IgD-negative memory B cell (primary cell): ENCODE measurements at regions not wholly inside any gene's neighbourhood (a gene's known extent, or its start where the extent isn't known, plus 50 kb on each side); places are given as distances from the start of the nearest gene placed in this dataset.
"Not testable (repeated sequence)": the region's sequence is repeated elsewhere in the genome, so short reads cannot be mapped to it uniquely, and the experiment has no call there.

Source experiments
- H3K27ac Mint-ChIP-seq, 3 donors: one replicate each; pipeline ENCODE4 v1.8.0; 2020 to 2022; ENCODE audit warnings: mild to moderate bottlenecking in 3 of 3, mixed read lengths in 3 of 3, moderate library complexity in 1 of 3
- H3K27me3 Mint-ChIP-seq: one replicate; pipeline ENCODE4 v1.8.0; 2021; ENCODE audit warnings: mixed read lengths
- H3K36me3 Mint-ChIP-seq: one replicate; pipeline ENCODE4 v1.8.0; 2020; ENCODE audit warnings: mild to moderate bottlenecking, mixed read lengths
- H3K4me1 Mint-ChIP-seq, 3 donors: one replicate each; pipeline ENCODE4 v1.8.0; 2020 to 2022; ENCODE audit warnings: mixed read lengths in 3 of 3, mild to moderate bottlenecking in 1 of 3
- H3K4me3 Mint-ChIP-seq, 4 donors: one replicate each; pipeline ENCODE4 v1.8.0; 2020 to 2022; ENCODE audit warnings: mild to moderate bottlenecking in 4 of 4, mixed read lengths in 4 of 4, moderate library complexity in 3 of 4
- H3K9me3 Mint-ChIP-seq, 3 donors: one replicate each; pipeline ENCODE4 v1.8.0; 2020 to 2021; ENCODE audit warnings: mixed read lengths in 3 of 3, mild to moderate bottlenecking in 1 of 3

DNA sequence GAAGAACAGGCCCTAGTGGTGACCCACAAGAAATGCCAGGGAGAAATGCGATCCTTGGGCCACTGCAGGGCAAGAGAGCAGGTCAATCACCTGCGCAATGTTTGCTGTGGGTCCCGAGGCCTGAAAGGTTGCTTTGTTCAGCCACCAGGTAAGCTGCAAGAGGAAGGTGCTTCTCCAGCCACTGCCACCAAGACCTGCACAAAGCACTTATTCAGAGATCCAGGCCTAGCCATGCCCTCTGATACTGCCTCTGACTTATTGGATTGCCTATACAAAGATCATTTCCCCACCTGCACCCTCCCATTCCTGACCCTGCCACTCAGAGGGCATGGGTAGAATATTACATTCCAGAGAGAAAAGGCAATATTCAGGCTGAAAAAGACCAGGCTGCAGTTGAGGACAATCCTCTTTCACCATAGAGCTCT, 349.4 kb upstream of the NFIA start:
- Mint-ChIP-seq H3K27ac (no peak overlapping the region), H3K27me3 (peaks cover under 1% of the 10 kb centered on the region), H3K4me1 (no peaks in the 10 kb centered on the region), H3K4me3 (no peak overlapping the region), H3K36me3 (no peaks in the 10 kb centered on the region), H3K9me3 (peaks cover 0 to 2% (median 2%) of the 10 kb centered on the region in 3 donors)

DNA sequence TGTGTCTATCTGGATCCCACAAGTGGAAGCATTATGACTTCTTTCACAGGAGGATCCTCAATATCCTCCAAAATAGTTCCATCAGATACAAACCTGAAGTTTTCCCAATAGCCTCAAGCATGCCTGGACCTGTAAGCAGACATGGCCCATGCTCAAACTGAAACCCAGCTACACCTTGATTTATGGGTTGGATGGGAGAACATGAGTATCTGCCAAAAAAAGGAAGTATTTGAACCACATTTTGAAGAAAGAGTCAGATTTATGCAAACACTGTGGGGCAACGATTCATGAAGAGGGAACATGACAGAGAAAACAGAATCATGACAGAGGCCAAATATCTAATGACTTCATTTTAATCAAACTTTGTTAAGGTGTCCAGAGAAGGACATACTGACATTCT, 351.0 kb upstream of the NFIA start:
- Mint-ChIP-seq H3K27me3 (no peaks in the 10 kb centered on the region), H3K36me3 (no peaks in the 10 kb centered on the region), H3K9me3 (peaks cover 0 to 2% (median 2%) of the 10 kb centered on the region in 3 donors), H3K4me1 (no peaks in the 10 kb centered on the region), H3K27ac (no peak overlapping the region), H3K4me3 (no peak overlapping the region)

- H3K27ac Mint-ChIP-seq, result no peak overlapping the region
- H3K4me1 Mint-ChIP-seq, result no peaks in the 10 kb centered on the region
- H3K9me3 Mint-ChIP-seq, result peaks cover 0 to 4% (median 3%) of the 10 kb centered on the region in 3 donors
- H3K36me3 Mint-ChIP-seq, result no peaks in the 10 kb centered on the region
- no peak overlapping the region for H3K4me3 Mint-ChIP-seq
- H3K27me3 Mint-ChIP-seq, result no peaks in the 10 kb centered on the region
These were observed 354.8 kb upstream of the NFIA start for GRCh38 chr1:60727552-60727951.

- Mint-ChIP-seq H3K27ac (no peak overlapping the region), H3K36me3 (no peaks in the 10 kb centered on the region), H3K27me3 (no peaks in the 10 kb centered on the region), H3K9me3 (peaks cover 0 to 10% (median 2%) of the 10 kb centered on the region in 3 donors), H3K4me1 (no peaks in the 10 kb centered on the region), H3K4me3 (no peak overlapping the region)
These were observed 365.9 kb upstream of the NFIA start for GRCh38 chr1:60716472-60716871.

- Mint-ChIP-seq H3K27ac (no peak overlapping the region), H3K4me1 (no peaks in the 10 kb centered on the region), H3K36me3 (no peaks in the 10 kb centered on the region), H3K4me3 (no peak overlapping the region), H3K9me3 (peaks cover 0 to 14% (median 2%) of the 10 kb centered on the region in 3 donors), H3K27me3 (no peaks in the 10 kb centered on the region)
These were observed 366.4 kb upstream of the NFIA start for GRCh38 chr1:60715970-60716369.

DNA sequence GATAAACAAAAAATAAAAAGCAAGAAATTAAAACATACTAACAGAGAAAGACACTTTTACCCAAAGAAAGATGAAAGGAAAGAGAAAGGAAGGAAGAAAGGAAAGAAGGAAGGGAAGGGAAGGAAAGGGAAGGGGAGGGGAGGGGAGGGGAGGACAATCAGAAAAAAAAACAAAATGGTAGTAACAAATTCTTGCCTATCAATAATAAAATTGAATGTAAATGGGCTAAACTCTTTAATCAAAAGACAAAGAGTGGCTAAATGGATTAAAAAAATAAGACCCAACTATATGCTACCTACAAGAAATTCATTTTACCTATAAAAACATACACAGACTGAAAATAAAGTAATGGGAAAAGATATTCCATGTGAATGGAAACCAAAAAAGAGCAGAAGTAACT, 372.9 kb upstream of the NFIA start:
- H3K36me3 Mint-ChIP-seq, result no peaks in the 10 kb centered on the region
- peaks cover 0 to 22% (median 8%) of the 10 kb centered on the region in 3 donors for H3K9me3 Mint-ChIP-seq
- H3K4me3 Mint-ChIP-seq, result no peak overlapping the region
- no peaks in the 10 kb centered on the region for H3K27me3 Mint-ChIP-seq
- no peak overlapping the region for H3K27ac Mint-ChIP-seq
- H3K4me1 Mint-ChIP-seq, result no peaks in the 10 kb centered on the region

- H3K27ac Mint-ChIP-seq, result no peak overlapping the region
- no peak overlapping the region for H3K4me3 Mint-ChIP-seq
- H3K27me3 Mint-ChIP-seq, result no peaks in the 10 kb centered on the region
- H3K36me3 Mint-ChIP-seq, result peaks cover 1% of the 10 kb centered on the region
- peaks cover 0 to 10% (median 5%) of the 10 kb centered on the region in 3 donors for H3K9me3 Mint-ChIP-seq
- no peaks in the 10 kb centered on the region for H3K4me1 Mint-ChIP-seq
These were observed 377.3 kb upstream of the NFIA start for GRCh38 chr1:60705026-60705425.

DNA sequence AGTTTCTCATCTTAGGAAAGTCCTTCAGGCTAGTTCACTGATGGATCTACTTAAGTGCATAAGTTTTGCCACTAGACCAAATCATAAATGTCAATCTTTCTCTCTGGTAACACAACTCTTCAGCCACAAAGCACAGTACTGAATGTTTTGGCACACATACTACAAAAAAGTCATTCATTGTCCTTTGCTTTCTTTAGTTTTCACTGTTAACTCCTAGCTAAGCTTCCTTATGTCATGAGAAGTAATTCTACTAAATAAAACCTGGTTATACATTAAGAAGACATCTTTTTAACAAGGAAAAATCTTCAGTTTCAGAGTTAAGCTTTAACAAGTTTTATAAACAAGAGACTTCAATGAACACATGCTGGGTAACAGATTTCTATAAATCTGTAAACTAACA, 379.2 kb upstream of the NFIA start:
- peaks cover 0 to 10% (median 5%) of the 10 kb centered on the region in 3 donors for H3K9me3 Mint-ChIP-seq

DNA sequence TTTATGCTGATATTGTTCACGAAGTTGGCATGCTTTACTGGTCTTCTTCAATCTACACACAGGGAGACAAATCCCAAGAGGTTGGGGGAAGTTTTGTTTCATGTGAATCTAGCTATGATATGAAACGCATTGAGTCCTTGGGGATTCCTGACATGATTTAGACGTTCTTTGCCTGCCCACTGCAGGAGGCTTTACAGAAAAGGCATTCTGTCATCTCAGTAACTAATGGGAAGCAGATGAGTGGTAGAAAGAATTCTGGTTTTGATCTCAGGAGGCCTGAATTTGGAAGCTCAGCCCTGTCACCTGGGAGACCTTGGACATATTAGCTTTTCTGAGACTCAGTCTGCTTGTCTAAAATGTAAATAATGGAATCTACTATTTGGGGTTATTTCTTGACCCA, 383.0 kb upstream of the NFIA start:
- H3K4me3 Mint-ChIP-seq, result no peak overlapping the region
- H3K27me3 Mint-ChIP-seq, result no peaks in the 10 kb centered on the region
- H3K36me3 Mint-ChIP-seq, result peaks cover 1% of the 10 kb centered on the region
- H3K4me1 Mint-ChIP-seq, result peaks cover 0 to 2% (median 0%) of the 10 kb centered on the region in 3 donors
- peaks cover 0 to 5% (median 4%) of the 10 kb centered on the region in 3 donors for H3K9me3 Mint-ChIP-seq
- H3K27ac Mint-ChIP-seq, result no peak overlapping the region

More for the DNA sequence above, 379.2 kb upstream of the NFIA start:
- no peak overlapping the region for H3K27ac Mint-ChIP-seq
- H3K4me1 Mint-ChIP-seq, result no peaks in the 10 kb centered on the region
- peaks cover 1% of the 10 kb centered on the region for H3K36me3 Mint-ChIP-seq
- no peak overlapping the region for H3K4me3 Mint-ChIP-seq
- H3K27me3 Mint-ChIP-seq, result no peaks in the 10 kb centered on the region

- Mint-ChIP-seq H3K27me3 (no peaks in the 10 kb centered on the region), H3K4me3 (no peak overlapping the region), H3K27ac (no peak overlapping the region), H3K4me1 (peaks cover 0 to 2% (median 0%) of the 10 kb centered on the region in 3 donors), H3K9me3 (peaks cover 0 to 8% (median 4%) of the 10 kb centered on the region in 3 donors), H3K36me3 (no peaks in the 10 kb centered on the region)
These were observed 385.0 kb upstream of the NFIA start for GRCh38 chr1:60697204-60697994.

- no peak overlapping the region for H3K27ac Mint-ChIP-seq
- no peak overlapping the region for H3K4me3 Mint-ChIP-seq
- peaks cover 0 to 9% (median 4%) of the 10 kb centered on the region in 3 donors for H3K9me3 Mint-ChIP-seq
- no peaks in the 10 kb centered on the region for H3K27me3 Mint-ChIP-seq
- H3K36me3 Mint-ChIP-seq, result no peaks in the 10 kb centered on the region
- H3K4me1 Mint-ChIP-seq, result peaks cover 0 to 2% (median 0%) of the 10 kb centered on the region in 3 donors
These were observed 385.8 kb upstream of the NFIA start for GRCh38 chr1:60696512-60696911.

DNA sequence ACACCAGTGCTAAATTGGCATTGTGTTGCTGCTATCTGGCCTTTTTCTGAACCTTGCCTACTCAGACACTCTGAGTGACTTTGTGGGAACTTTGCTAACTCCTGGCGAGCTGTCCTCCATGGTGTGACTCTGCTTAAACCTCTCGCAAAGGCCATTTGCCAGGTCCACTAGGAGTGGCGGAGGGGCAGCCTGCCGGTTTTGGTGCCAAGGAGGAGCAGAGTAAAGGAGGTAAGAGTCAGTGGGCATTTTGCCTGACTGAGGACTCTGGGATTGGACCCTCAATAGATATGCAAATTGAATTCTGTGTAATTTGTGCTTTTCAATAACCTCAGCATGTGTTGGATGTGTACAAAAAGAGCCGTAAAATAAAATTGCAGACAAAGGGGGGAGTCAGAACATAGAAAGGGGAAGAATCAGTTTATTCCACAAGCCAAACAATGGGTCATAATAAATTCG, 386.6 kb upstream of the NFIA start:
- H3K9me3 Mint-ChIP-seq, result peaks cover 0 to 9% (median 4%) of the 10 kb centered on the region in 3 donors
- H3K4me1 Mint-ChIP-seq, result peaks cover 0 to 2% (median 0%) of the 10 kb centered on the region in 3 donors
- H3K27ac Mint-ChIP-seq, result no peak overlapping the region
- no peak overlapping the region for H3K4me3 Mint-ChIP-seq
- no peaks in the 10 kb centered on the region for H3K27me3 Mint-ChIP-seq
- H3K36me3 Mint-ChIP-seq, result no peaks in the 10 kb centered on the region

DNA sequence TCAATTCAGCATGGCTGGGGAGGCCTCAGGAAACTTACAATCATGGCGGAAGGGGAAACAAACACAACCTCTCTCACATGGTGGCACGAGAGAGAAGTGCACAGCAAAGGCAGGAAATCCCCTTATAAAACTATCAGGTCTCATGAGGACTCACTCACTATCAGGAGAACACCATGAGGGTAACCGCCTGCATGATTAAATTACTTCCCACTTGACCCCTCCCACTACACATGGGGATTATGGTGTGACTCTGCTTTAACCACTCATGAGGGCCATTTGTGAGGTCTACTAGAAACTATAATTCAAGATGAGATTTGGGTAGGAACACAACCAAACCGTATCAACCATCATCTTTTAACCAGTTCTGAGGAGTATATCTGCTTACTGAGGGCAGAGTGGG, 387.4 kb upstream of the NFIA start:
- Mint-ChIP-seq H3K36me3 (no peaks in the 10 kb centered on the region), H3K27me3 (no peaks in the 10 kb centered on the region), H3K27ac (no peak overlapping the region), H3K9me3 (peaks cover 0 to 9% (median 4%) of the 10 kb centered on the region in 3 donors), H3K4me1 (peaks cover 0 to 2% (median 0%) of the 10 kb centered on the region in 3 donors), H3K4me3 (no peak overlapping the region)

GRCh38 chr1:60692031-60692430, 390.3 kb upstream of the NFIA start:
- H3K4me1 Mint-ChIP-seq, result peaks cover 0 to 1% (median 0%) of the 10 kb centered on the region in 3 donors
- no peaks in the 10 kb centered on the region for H3K27me3 Mint-ChIP-seq
- peaks cover 1% of the 10 kb centered on the region for H3K36me3 Mint-ChIP-seq
- peak overlapping the region in 1 of 3 donors; percentile 29 for H3K27ac Mint-ChIP-seq
- no peak overlapping the region for H3K4me3 Mint-ChIP-seq
- peaks cover 0 to 15% (median 7%) of the 10 kb centered on the region in 3 donors for H3K9me3 Mint-ChIP-seq

- not testable (repeated sequence) for H3K36me3 Mint-ChIP-seq, H3K4me1 Mint-ChIP-seq, H3K27me3 Mint-ChIP-seq, H3K27ac Mint-ChIP-seq, H3K4me3 Mint-ChIP-seq
- peaks cover 0 to 22% (median 10%) of the 10 kb centered on the region in 3 donors for H3K9me3 Mint-ChIP-seq
These were observed 394.1 kb upstream of the NFIA start for GRCh38 chr1:60688221-60688620.
